ENCODE measurements at regions not wholly inside any gene's neighbourhood (a gene's known extent, or its start where the extent isn't known, plus 50 kb on each side); places are given as distances from the start of the nearest gene placed in this dataset.

DNA sequence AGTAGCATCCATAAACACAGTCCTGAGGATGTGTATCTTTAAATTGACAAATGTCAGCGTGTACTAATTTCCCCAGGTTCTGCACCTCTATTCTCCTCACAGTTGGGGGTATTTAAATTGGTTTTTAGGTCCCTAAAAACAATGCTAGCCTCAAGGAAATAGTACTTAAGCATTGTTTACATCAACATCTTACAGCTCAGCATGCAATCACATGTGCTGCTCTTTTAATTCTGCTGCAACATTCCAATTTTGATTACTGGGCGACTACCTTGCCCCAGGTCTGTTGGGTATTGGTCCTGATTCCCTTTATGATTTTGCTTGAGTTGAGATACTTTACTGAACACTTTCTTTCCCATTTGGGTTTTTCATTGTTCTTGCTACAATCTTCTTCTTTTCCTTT, 616.6 kb downstream of the CCER1 start:
- H3F3A ChIP-seq (ENCODE audit: insufficient read depth, low read length, poor library complexity, severe bottlenecking) = no peaks in the 10 kb centered on the region
- H3K36me3 ChIP-seq (ENCODE audit: insufficient read depth, low read length) = no peaks in the 10 kb centered on the region
- no peak overlapping the region for H2AFZ ChIP-seq (ENCODE audit: low read depth, low read length)
- no peaks in the 10 kb centered on the region for H4K20me1 ChIP-seq (ENCODE audit: insufficient read depth)
- no peaks in the 10 kb centered on the region for H3K79me2 ChIP-seq (replicated peaks; ENCODE audit: insufficient read depth, low read length)
- H3K27me3 ChIP-seq (ENCODE audit: insufficient read depth, low read depth, low read length) = no peaks in the 10 kb centered on the region
- no peak overlapping the region for H3K27ac ChIP-seq (ENCODE audit: low read length)
- H3K9ac ChIP-seq (ENCODE audit: low read length) = no peak overlapping the region
- no peaks in the 10 kb centered on the region for H3K9me2 ChIP-seq (ENCODE audit: insufficient read depth, low read length)
- H3K4me3 ChIP-seq (ENCODE audit: low read length) = no peak overlapping the region
- no peak overlapping the region for H3K4me2 ChIP-seq (ENCODE audit: low read length)
- TF ChIP-seq, protein P1, sequence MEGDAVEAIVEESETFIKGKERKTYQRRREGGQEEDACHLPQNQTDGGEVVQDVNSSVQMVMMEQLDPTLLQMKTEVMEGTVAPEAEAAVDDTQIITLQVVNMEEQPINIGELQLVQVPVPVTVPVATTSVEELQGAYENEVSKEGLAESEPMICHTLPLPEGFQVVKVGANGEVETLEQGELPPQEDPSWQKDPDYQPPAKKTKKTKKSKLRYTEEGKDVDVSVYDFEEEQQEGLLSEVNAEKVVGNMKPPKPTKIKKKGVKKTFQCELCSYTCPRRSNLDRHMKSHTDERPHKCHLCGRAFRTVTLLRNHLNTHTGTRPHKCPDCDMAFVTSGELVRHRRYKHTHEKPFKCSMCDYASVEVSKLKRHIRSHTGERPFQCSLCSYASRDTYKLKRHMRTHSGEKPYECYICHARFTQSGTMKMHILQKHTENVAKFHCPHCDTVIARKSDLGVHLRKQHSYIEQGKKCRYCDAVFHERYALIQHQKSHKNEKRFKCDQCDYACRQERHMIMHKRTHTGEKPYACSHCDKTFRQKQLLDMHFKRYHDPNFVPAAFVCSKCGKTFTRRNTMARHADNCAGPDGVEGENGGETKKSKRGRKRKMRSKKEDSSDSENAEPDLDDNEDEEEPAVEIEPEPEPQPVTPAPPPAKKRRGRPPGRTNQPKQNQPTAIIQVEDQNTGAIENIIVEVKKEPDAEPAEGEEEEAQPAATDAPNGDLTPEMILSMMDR (IDR thresholded peaks at IDR 0.05; ENCODE audit: poor library complexity, severe bottlenecking) = no peak
- TF ChIP-seq EP300 (conservative IDR thresholded peaks at IDR 0.05; ENCODE audit: poor library complexity, severe bottlenecking) = no peak
- H3K9me3 ChIP-seq (ENCODE audit: low read length) = no peaks in the 10 kb centered on the region

DNA sequence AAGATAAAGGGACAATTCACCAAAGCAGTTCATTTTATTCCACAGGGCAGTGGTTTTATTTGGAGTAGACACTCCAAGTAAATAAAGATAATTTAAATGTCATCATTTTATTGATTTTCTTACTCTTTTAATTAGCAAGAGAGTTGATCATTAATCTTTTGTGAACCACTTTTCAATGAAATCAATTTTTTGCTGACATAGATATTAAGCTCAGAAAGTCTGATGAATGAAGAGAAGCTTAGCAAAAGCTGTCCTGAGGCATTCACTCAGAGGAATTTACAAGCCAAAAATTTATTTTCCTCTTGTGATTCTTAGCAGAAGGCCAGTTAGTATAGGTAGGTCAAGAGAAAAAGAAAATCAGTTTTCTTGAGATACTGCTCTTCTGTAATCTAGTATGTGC, 618.0 kb downstream of the CCER1 start:
- no peaks in the 10 kb centered on the region for H3K9me2 ChIP-seq (ENCODE audit: insufficient read depth, low read length)
- H3K4me2 ChIP-seq (ENCODE audit: low read length) = no peak overlapping the region
- no peaks in the 10 kb centered on the region for H4K20me1 ChIP-seq (ENCODE audit: insufficient read depth)
- H3K36me3 ChIP-seq (ENCODE audit: insufficient read depth, low read length) = no peaks in the 10 kb centered on the region
- H3K79me2 ChIP-seq (replicated peaks; ENCODE audit: insufficient read depth, low read length) = no peaks in the 10 kb centered on the region
- H2AFZ ChIP-seq (ENCODE audit: low read depth, low read length) = no peak overlapping the region
- no peaks in the 10 kb centered on the region for H3K9me3 ChIP-seq (ENCODE audit: low read length)
- no peak overlapping the region for H3K4me3 ChIP-seq (ENCODE audit: low read length)
- no peaks in the 10 kb centered on the region for H3K27me3 ChIP-seq (ENCODE audit: insufficient read depth, low read depth, low read length)
- H3K9ac ChIP-seq (ENCODE audit: low read length) = no peak overlapping the region
- TF ChIP-seq POLR2AphosphoS5 (IDR thresholded peaks at IDR 0.05) (no peak), EP300 (conservative IDR thresholded peaks at IDR 0.05; ENCODE audit: poor library complexity, severe bottlenecking) (no peak)
- TF ChIP-seq, protein P2, sequence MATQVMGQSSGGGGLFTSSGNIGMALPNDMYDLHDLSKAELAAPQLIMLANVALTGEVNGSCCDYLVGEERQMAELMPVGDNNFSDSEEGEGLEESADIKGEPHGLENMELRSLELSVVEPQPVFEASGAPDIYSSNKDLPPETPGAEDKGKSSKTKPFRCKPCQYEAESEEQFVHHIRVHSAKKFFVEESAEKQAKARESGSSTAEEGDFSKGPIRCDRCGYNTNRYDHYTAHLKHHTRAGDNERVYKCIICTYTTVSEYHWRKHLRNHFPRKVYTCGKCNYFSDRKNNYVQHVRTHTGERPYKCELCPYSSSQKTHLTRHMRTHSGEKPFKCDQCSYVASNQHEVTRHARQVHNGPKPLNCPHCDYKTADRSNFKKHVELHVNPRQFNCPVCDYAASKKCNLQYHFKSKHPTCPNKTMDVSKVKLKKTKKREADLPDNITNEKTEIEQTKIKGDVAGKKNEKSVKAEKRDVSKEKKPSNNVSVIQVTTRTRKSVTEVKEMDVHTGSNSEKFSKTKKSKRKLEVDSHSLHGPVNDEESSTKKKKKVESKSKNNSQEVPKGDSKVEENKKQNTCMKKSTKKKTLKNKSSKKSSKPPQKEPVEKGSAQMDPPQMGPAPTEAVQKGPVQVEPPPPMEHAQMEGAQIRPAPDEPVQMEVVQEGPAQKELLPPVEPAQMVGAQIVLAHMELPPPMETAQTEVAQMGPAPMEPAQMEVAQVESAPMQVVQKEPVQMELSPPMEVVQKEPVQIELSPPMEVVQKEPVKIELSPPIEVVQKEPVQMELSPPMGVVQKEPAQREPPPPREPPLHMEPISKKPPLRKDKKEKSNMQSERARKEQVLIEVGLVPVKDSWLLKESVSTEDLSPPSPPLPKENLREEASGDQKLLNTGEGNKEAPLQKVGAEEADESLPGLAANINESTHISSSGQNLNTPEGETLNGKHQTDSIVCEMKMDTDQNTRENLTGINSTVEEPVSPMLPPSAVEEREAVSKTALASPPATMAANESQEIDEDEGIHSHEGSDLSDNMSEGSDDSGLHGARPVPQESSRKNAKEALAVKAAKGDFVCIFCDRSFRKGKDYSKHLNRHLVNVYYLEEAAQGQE (IDR thresholded peaks at IDR 0.05; ENCODE audit: borderline replicate concordance) = no peak
- H3K27ac ChIP-seq (ENCODE audit: low read length) = no peak overlapping the region
- no peaks in the 10 kb centered on the region for H3F3A ChIP-seq (ENCODE audit: insufficient read depth, low read length, poor library complexity, severe bottlenecking)

GRCh38 chr12:90335566-90335965, 619.4 kb downstream of the CCER1 start:
- H3K4me3 ChIP-seq (ENCODE audit: low read length) = no peak overlapping the region
- no peaks in the 10 kb centered on the region for H3K27me3 ChIP-seq (ENCODE audit: insufficient read depth, low read depth, low read length)
- no peak overlapping the region for H3K27ac ChIP-seq (ENCODE audit: low read length)
- no peak overlapping the region for H3K9ac ChIP-seq (ENCODE audit: low read length)
- no peaks in the 10 kb centered on the region for H3K36me3 ChIP-seq (ENCODE audit: insufficient read depth, low read length)
- no peak overlapping the region for H2AFZ ChIP-seq (ENCODE audit: low read depth, low read length)
- TF ChIP-seq, protein P2 (IDR thresholded peaks at IDR 0.05; ENCODE audit: borderline replicate concordance) = no peak
- TF ChIP-seq, protein P1 (IDR thresholded peaks at IDR 0.05; ENCODE audit: poor library complexity, severe bottlenecking) = no peak
- no peak for TF ChIP-seq MXI1 (conservative IDR thresholded peaks at IDR 0.05; ENCODE audit: poor library complexity, severe bottlenecking)
- TF ChIP-seq EZH2 (IDR thresholded peaks at IDR 0.05; ENCODE audit: borderline replicate concordance, insufficient read depth, low read length, poor library complexity, severe bottlenecking) = no peak
- no peaks in the 10 kb centered on the region for H4K20me1 ChIP-seq (ENCODE audit: insufficient read depth)
- no peaks in the 10 kb centered on the region for H3K9me3 ChIP-seq (ENCODE audit: low read length)
- no peak overlapping the region for H3K4me2 ChIP-seq (ENCODE audit: low read length)
- H3K79me2 ChIP-seq (replicated peaks; ENCODE audit: insufficient read depth, low read length) = no peaks in the 10 kb centered on the region
- no peaks in the 10 kb centered on the region for H3K9me2 ChIP-seq (ENCODE audit: insufficient read depth, low read length)
- no peaks in the 10 kb centered on the region for H3F3A ChIP-seq (ENCODE audit: insufficient read depth, low read length, poor library complexity, severe bottlenecking)

Measured in neural cell (in vitro differentiated cells).